Stromal cell of bone marrow (primary cell): ENCODE measurements at regions not wholly inside any gene's neighbourhood (a gene's known extent, or its start where the extent isn't known, plus 50 kb on each side); places are given as distances from the start of the nearest gene placed in this dataset.
"Not testable (repeated sequence)": the region's sequence is repeated elsewhere in the genome, so short reads cannot be mapped to it uniquely, and the experiment has no call there.

Experiments
- DNase-seq: peaks from one replicate; pipeline ENCODE4 v3.0.0-alpha.2; 2012; ENCODE audit warnings: low read depth

DNA sequence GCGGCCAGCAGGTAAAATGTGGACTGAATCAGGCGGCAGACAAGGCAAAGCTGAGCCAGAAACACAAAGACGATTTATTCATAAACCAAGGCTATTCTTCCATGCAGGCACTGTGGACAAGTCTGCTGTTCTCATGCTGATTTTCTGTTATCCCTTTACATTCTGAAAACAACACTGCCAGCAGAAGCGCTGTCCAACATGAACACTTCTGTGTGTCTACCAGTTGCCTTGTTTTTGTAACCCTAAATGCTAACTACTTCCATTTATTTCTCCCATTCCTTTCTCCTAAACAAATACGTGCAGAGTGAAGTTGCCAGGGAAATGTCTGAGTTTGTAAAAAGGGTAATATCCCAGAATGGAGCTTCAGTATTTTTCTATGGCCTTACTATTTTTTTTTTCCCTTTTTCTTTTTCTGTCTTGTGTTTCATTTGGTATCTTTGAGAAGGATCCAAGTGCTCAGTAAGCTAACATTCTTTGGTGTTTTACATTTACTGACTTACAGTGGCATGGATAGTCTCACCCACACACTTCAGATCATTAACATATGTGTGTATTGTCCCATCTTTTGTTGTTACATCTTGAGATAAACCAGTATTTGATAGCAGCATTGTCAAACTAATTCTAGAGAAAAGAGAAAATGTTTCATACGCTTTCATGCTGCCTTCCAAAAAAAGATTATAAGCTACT lies 1308.9 kb upstream of the MAP3K7 start:
- DNase-seq, result no peak

DNA sequence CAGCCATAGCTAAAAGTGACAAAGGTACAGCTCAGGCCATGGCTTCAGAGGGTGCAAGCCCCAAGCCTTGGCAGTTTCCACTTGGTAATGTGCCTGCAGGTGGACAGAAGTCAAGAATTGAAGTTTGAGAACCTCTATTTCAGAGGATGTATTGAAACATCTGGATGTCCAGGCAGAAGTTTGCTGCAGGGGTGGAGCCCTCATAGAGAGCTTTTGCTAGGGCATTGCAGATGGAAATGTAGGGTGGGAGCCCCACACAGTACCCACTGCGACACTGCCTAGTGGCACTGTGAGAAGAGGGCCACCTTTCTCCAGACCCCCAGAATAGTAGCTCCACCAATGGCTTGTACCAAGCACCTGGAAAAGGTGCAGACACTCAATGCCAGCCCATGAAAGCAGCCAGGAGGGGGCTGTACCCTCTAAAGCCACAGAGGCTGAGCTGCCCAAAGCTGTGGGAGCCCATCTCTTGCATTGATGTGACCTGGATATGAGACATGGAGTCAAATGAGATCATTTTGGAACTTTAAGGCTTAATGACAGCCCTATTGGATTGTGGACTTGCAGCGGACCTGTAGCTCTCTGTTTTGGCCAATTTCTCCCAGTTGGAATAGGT lies 1299.4 kb upstream of the MAP3K7 start:
- DNase-seq, result no peak

DNA sequence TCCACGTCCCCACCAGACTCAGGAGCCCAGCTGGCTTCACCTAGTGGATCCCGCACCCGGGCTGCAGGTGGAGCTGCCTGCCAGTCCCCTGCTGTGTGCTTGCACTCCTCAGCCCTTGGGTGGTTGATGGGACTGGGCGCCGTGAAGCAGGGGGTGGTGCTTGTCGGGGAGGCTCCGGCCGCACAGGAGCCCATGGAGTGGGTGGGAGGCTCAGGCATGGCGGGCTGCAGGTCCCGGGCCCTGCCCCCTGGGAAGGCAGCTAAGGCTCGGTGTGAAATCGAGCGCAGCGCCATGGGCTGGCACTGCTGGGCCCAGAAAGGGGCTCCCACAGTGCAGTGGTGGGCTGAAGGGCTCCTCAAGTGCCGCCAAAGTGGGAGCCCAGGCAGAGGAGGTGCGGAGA lies 1294.9 kb upstream of the MAP3K7 start:
- not testable (repeated sequence) for DNase-seq

DNA sequence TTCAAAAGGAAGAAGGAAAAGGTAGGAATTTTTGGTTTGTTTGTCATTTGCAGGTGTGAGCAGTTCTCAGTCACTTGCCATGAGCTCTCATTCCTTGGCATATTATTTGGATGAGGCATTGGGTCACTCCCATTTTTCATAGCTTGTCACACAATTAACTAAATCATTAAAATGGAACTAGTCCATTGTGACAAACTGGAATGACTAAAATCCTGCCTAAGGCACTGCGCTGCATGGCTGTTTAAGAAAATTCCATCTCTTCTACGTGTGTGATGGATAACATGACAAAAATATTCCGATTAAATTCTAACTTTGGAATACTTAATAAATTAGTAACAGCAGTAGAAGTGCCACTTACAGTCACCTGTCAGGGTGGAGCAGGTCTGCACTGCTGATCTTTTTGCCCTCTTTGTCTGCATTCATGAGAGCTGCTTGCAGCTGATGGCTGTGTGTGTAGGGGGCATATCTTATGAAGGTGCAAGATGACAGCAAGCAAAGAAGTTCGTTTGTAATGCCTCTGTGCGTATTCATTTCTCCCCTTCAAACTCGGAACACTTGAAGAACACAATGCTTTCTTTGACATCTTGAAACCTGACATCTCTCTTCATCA lies 1292.6 kb upstream of the MAP3K7 start:
- DNase-seq, result no peak

DNA sequence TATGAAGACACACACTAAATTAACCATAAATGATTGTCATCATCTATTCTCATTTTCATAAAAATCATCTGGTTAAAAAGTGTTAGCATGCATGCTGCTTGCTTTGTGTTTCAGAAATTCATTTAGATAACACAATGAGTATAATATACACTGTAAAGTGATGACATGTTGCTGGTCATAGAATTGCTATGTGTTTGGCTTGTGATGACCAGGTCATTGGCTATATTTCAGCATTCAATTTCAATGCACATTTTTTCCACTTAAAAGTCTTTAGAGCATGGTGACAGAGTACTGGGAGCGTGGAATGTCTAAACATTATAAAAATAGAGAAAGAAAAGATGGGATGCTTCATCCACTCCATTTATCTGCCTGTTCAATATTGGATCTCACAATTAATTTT lies 1291.1 kb upstream of the MAP3K7 start:
- DNase-seq, result no peak

DNA sequence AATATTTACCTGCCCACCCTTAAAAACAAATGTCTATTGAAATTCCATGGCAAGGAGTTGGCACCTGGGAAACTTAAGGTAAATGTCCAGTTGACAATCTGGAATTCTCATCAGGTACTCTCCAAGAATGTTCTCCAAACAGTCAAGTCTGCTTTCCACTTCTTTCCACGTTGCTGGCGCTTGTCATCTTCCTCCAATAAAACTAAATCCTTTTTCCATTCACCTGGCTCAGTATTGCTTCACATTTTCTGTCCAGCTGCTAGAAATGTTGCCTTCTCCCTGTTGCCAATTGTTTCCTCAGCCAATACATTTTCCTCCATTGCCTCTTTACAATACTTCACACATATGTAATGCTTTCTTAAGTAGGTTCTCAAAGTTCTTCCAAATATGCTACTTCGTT lies 1288.1 kb upstream of the MAP3K7 start:
- DNase-seq, result no peak

DNA sequence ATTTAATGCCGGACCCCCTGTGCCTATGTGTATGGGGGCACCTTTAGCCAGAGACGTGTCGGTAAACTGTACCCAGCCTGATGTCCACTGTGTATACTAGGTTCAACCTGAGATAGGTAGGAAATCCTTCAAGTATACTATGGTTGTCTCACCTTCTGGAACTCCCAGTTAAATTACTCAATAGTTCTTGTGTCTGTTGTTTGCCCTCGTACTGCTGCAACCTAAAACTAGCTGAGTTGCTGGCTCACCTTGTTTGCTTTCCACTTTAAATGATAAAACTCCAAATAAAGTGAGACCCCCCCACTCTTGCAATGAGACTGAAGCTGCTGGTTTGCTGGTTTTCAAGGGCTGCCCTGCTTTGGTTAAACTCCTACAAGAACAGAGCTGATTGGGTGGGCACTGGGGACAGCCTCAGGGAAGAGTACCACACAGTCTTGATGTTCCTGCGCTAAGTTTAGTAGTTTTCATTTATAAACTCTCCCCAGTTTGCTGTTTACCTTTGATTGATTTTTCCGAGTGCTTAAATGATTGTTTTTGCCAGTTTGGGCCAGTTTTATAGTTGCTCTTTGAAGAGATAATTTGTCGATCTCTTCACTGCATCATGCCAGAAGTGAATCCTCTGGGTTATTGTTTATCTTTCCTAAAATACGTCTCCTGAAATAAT lies 1281.8 kb upstream of the MAP3K7 start:
- DNase-seq, result no peak

DNA sequence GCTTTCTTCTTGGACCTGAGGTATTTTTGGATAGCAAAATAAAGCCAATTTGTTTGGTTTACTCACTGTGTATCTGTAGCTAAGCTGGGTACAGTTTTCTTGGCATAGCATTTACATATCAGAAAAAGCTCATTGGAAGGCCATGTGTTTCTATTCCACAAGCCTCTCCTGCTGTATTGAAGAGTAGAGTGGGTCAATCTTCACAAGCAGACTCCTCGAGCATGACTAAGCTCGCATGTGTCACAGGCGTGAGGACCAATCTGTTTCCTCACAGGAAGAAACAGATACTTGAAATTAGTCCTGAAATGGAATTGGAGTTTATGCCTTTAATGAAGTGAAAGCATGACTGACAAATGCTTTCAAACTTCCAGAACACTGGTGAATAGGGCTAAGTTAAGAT lies 1279.0 kb upstream of the MAP3K7 start:
- DNase-seq, result no peak

DNA sequence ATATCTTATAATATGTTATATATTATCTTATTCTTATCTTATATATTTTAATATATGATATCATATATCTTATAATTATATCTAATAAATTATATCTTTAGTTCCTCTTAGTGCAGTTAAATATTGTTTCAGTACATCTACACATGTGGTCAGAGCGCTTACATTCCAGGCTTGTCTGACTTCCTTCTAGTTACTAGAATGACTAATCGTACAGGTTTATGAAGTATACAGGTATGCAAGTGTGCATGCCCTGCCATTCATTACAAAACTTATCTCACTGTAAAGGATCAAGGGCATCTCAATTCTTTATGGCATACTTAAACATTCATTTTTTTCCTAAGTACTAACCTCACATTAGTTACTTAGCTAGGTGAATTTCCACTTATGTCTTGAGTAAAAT lies 1278.0 kb upstream of the MAP3K7 start:
- no peak for DNase-seq

DNA sequence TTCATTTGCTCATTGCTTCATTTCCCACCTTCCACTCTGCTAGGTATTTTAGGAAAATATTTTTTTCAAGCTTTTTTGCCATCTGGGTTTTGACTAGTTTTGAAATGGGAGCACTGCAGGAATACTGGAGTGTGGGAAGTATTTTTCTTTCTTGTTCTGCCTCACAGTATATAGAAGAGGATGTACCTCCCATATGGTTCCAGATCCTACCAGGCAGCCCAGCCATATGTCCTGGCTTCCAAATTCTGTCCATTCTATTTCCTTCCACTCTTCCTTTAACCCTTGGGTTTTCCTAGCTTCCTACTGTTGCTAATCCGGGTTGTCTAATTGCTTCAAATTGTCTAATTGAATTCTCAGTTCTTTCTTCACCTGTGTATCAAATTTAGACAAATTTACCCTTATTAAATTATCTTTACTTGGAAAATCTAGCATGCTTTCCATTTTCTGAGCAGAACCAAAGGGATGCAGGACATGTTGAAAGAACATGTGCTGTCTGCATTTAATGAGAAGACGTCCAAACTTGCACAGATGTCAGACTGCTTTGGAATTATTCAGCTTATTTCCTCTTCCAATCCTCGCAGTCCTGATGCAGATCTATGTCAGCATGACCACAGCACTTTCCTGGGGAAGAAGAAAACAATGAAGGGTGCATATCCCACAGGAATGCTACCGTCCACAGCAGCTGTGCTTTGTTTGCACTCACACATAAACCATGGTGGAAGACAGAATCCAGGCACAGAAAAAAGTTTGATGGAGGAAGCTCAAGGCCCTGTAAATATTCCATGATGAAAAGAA lies 1273.9 kb upstream of the MAP3K7 start:
- no peak for DNase-seq

DNA sequence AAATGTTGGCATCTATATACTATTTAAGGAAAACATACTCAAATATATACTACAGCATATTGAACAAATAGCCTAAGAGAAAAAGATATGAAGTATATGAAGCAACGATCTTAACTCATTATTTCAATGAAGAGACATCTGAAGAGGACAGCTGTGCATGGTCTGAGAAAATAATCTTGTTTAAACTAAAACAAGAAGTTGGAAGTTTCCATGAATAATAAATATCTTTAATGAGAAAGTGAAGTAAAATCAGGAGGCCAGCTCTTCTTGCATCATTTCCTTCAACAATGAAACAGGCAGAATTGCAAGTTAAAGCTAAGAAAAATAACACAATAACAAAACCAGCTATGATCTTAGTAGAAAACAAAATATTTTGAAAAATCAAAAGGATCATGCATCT lies 1265.4 kb upstream of the MAP3K7 start:
- DNase-seq, result no peak

DNA sequence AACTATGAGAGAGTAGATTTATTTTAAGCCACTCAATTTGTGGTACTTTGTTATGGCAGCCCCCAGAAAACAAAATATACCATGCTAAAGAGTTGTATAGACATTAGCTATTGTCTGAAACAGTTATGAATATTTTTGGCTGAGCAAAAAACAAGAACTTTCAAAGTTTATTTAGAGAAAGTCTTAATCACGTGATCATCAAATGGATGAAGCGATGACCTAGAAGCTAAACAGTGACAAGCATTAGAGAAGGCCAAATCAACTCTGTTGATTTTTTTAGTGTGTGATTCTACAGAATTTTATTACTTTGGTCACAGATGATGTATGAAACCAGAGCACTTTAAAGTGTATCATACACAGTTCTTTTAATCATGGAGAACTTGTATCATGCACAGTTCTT lies 1247.9 kb upstream of the MAP3K7 start:
- no peak for DNase-seq

DNA sequence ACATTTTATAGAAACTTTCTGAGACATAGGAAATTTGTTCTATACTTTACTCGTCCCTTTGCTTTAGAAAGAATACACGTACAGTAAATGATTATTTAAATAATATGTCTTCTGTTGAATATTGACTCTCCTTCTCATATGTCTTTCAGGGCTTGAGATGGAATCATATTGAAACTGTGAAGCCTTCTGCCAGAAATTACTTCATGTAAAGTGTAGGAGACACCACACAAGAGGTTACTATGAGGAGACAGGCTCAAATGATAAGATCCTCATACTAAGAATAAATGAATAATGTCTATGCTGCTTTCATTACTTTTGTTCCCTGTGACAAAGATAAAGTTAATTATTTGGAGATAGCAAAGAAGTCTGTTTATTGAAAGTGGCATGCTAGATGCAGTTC lies 1240.3 kb upstream of the MAP3K7 start:
- no peak for DNase-seq

DNA sequence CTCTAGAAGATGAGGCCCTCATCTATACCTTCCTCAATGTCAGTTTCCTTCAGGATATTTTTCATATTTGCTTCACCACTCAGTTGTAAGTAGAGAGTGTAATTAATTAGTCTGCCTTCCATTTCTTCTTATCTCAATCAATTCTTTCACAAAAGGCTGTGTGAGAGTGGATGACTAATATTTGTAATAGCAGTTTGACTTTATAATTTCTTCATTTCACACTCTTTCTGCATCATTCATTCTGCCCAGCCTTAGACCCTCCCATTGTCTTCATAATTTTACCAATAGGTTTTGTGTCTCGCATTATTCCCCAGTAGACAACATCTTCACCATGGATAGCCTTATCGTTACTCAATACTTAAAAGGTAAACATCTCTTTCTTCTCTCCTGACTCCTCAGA lies 1239.3 kb upstream of the MAP3K7 start:
- no peak for DNase-seq

DNA sequence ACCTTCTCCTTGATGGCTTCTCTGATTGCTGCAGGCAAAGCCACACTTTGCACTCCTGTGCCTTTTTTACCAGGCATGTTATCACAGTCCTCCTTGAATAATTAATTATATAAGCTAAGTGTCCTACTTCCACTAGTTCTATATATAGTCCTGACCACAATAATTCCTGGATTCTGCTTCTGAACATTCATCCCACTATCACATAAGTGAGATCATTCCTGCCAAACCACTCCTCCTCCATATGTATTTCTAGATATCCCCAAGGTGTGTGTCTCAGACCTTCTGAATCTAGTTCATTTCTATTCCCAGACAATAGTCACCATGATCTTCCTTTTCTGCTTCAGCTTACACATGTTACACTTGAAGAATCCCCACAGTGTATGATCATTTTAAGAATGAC lies 1237.5 kb upstream of the MAP3K7 start:
- DNase-seq, result no peak

DNA sequence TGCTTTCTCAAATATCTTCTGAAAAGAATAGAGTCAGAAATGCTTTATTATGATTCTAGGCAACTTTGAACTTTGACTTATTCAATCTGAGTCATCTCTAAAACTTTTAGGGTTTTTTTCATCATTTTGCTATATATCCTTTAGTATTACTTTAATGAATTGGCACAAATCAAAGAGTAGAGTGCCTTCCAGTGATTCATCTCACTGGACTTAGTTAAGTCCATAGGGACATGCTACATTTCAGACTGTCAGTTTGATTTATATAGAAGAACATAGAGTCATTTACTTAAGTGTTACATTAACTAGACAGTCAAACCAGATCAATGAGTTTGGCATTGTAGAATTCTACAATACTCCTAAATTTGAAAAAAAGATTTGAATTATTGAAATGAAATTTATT lies 1235.7 kb upstream of the MAP3K7 start:
- DNase-seq, result no peak

DNA sequence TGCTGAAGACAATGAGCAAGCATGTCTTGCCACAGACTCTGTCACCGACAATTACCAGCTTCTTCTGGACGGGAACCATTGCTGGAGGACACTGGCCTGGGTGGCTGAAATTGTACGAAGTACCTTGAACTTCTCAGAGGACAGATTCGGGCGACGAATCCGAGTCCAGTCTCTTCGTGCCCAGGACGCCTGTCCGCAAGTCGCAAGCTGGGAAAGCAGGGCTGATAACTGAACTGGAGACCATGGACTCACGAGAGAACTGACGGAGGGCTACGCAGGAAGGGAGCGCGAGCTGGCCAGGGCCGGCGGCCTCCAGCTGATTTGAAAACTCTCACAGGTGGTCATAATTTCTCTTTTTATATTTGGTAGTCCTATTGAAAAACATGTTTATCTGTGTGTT lies 1229.5 kb upstream of the MAP3K7 start:
- DNase-seq, result no peak

DNA sequence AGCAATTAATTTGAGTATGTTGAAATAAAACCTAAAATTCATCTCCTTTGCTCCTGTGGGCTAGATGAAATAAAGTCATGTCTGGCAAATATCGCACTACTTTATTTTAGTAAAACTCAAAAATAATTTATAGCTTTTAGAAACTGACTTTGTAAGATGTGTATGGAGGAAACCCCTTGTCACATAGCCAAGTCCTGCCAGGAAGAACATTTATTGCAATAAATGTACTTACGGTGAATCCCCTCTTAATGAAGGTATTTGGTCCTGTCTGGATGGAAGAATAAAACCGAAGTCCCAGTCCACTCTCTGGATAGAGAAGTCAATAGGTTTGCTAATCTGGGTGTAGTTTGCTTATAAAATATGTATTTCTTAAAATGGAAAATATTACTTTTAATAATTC lies 1226.8 kb upstream of the MAP3K7 start:
- no peak for DNase-seq

DNA sequence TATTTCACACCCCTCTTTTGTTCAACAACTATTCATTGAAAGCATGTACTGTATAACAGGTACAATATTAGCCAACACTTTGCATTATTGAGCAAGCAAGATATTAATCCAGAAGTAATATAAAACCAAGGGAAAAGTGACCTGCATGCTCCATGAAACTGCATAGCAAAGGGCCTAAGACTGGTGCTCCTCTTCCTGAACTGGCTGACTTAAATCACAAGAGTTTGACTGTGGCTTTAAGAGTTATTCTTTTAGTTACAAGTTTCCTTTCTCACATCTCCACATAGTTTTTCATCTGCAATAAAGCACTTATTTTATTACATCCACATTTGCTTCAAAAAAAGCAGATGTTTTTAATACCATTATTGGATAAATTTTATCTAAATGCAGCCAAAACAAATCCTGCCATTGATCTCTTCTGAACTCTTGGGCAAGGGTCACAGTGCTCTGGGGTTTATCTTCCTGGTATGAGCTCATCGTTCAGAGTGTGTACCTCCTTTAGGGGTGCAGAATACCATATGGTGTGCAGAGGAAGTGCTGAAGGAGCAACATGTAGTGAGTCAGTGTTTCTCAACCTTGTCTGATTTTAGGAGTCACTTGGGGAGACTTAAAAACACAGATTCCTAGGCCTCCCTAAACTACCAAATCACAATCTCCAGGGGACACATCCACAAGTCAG lies 1225.9 kb upstream of the MAP3K7 start:
- DNase-seq, result no peak

DNA sequence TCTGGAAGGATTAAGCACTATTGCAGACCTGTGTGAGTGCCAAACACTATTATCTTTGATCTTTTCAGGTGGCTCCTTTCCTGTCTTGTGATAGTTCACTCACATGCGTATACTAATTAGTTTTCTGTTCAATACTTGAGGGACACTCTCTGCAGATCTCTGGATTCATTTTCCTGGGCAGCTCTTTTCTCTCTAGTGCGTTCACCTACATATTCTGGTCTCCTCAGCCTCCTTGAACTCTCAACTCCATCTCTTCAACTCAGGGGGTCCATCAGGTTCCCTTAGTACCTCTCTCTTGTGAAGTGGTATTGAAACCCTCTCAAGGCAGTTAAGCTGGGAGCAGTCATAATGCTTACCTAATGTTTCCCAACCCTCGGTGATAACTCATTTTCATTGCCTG lies 1218.1 kb upstream of the MAP3K7 start:
- DNase-seq, result no peak

DNA sequence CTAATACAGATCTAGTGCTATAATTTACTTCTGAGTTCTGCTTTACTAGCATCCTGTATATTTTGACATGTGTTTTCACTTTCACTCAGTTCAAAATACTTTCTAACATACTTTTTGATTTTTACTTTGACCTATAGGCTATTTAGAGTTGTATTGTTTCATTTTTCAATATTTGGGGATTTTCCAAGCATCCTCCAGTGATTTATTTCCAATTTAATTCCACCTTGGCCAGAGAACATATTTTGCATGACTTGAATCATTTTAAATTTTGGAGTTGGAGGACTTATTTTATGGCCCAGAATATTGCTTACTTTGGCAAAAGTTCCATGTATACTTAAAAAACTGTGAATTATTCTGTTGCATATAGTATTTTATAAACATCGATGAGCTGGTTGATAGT lies 1215.6 kb upstream of the MAP3K7 start:
- DNase-seq, result no peak

DNA sequence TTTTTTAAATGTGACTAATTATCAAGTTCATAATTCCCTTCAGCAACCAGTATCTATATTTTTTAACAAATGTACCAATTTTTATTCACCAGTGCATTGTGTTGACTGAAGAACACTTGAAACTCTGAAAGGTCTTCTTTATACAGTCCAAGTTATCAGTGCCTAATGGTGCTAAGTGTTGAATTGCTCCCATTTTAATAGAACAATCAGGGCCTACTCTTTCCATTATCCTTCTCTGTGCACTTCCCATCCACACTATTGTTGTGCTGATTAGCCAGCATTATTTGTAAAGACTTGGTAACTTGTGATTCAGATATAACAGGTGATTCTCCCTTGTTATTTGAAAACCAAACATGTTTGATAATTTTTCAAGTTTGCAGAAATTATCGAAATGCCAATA lies 1209.7 kb upstream of the MAP3K7 start:
- no peak for DNase-seq
